A673 (cell line): ENCODE measurements at regions not wholly inside any gene's neighbourhood (a gene's known extent, or its start where the extent isn't known, plus 50 kb on each side); places are given as distances from the start of the nearest gene placed in this dataset.
"Not testable (repeated sequence)": the region's sequence is repeated elsewhere in the genome, so short reads cannot be mapped to it uniquely, and the experiment has no call there.

Experiments
- BruUV-seq: library from RNA; stranded (reverse); fragments of 400-500 nt; replicated peaks from 2 replicates; lab custom pipeline; 2021; lab: Mats Ljungman, UMichigan
- CTCF ChIA-PET: fragments of 300-600 bp; sonication (Branson Sonifier 250); formaldehyde crosslinking; loops from one replicate; lab custom pipeline; 2022; ENCODE audit warnings: antibody characterized with exemption; lab: Charles Lee
- POLR2A ChIA-PET: fragments of 300-600 bp; sonication (Branson Sonifier 250); formaldehyde crosslinking; loops from one replicate; lab custom pipeline; 2022; ENCODE audit warnings: antibody characterized with exemption; ENCODE audit not compliant: low non-redundant PET; lab: Charles Lee
- DNase-seq: peaks from one replicate; pipeline ENCODE4 v3.0.0-alpha.2; 2015; ENCODE audit warnings: low spot score
- H3K27ac ChIP-seq: fragments of 200-600 bp; sonication (generic); 2 replicates; pipeline ENCODE4 v1.5.1; 2016; ENCODE audit warnings: mixed run types, low read depth, mild to moderate bottlenecking, mixed read lengths, antibody characterized with exemption, low read length; ENCODE audit not compliant: poor library complexity, severe bottlenecking
- H3K27me3 ChIP-seq: fragments of 200-600 bp; sonication (generic); replicated peaks from 2 replicates; pipeline ENCODE4 v1.6.1; 2017; ENCODE audit warnings: mixed run types, low read depth, mild to moderate bottlenecking, mixed read lengths, antibody characterized with exemption, low read length; ENCODE audit not compliant: insufficient read depth, poor library complexity
- H3K36me3 ChIP-seq: fragments of 200-600 bp; sonication (generic); 2 replicates; pipeline ENCODE4 v1.6.1; 2016; ENCODE audit warnings: mixed run types, mild to moderate bottlenecking, mixed read lengths, antibody characterized with exemption, low read length; ENCODE audit not compliant: insufficient read depth, poor library complexity, severe bottlenecking
- H3K4me1 ChIP-seq: fragments of 200-600 bp; sonication (generic); 2 replicates; pipeline ENCODE4 v1.6.1; 2017; ENCODE audit warnings: mixed run types, mild to moderate bottlenecking, mixed read lengths, antibody characterized with exemption, low read length; ENCODE audit not compliant: insufficient read depth, poor library complexity, severe bottlenecking
- H3K4me3 ChIP-seq: fragments of 200-600 bp; sonication (generic); 2 replicates; pipeline ENCODE4 v1.5.1; 2016; ENCODE audit warnings: low read depth, mixed run types, mild to moderate bottlenecking, mixed read lengths, low read length; ENCODE audit not compliant: poor library complexity, severe bottlenecking
- H3K9me3 ChIP-seq: fragments of 200-600 bp; sonication (generic); 2 replicates; pipeline ENCODE4 v1.6.1; 2016; ENCODE audit warnings: mixed run types, low read depth, mild to moderate bottlenecking, mixed read lengths, antibody characterized with exemption, low read length; ENCODE audit not compliant: poor library complexity, severe bottlenecking
- EZH2 ChIP-seq: fragments of 200-600 bp; sonication (generic); IDR thresholded peaks from 2 replicates; pipeline ENCODE4 v1.6.1; 2017; ENCODE audit warnings: borderline replicate concordance, low read depth, mild to moderate bottlenecking, mixed read lengths, antibody characterized with exemption, low read length; ENCODE audit not compliant: poor library complexity, severe bottlenecking
- intact Hi-C: fragments of 100-400 bp; cut with micrococcal nuclease; formaldehyde crosslinking; loops from one replicate; pipeline ENCODE4 v1.10.0; 2022; ENCODE audit not compliant: unreplicated experiment
- TF ChIP-seq, protein P1 (sequence below): fragments of 300-800, 200-600 bp; sonication (generic); conservative IDR thresholded peaks from 2 replicates; pipeline ENCODE4 v1.5.1; 2017; ENCODE audit warnings: low read depth, mild to moderate bottlenecking, antibody characterized with exemption, low read length, moderate library complexity, mixed read lengths

DNA sequence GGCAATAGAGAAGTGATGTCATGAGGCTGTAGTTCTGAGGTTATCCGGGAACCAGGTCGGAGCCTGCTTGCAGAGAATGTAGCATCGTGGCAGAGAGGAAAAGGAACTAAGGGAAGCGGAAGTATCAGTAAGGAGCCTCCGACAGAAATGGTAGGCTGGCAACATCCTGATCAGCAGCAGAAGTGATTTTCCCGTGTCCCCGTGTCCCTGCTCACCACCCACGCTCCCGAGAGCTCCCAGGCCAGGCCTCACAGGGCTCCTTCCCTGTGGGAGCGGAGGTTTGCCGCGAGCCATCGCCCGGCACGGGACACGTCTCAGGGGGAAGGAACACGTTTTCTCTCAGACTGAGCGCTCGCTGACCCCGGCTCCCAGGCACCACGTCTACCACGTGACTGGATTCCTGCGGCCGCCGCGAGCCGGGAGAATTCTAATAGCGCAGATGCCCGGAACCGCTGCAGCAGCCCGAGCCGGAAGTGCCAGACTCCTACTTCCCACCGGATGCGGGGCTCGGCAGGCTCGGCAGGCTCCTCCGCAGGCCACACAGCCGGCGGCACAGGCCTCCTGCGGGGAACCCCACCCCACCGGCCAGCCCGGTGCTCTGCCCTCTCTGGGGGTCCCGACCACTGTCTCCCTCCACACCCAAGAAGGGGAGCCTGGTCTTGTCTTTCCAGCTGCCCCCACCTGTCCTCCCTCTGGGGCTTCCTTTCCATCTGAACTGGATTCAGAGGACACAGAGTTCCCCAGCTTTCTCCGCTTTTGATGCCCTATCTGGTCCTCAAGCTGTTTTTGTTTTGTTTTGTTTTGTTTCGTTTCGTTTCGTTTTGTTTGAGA lies 99.3 kb downstream of the BDH1 start:
- H3K27ac ChIP-seq: peak overlapping the region; percentile 62
- H3K4me3 ChIP-seq: peak overlapping the region; percentile 37
- POLR2A ChIA-PET: no interaction called here
- no peak for TF ChIP-seq EZH2
- TF ChIP-seq, protein P1, sequence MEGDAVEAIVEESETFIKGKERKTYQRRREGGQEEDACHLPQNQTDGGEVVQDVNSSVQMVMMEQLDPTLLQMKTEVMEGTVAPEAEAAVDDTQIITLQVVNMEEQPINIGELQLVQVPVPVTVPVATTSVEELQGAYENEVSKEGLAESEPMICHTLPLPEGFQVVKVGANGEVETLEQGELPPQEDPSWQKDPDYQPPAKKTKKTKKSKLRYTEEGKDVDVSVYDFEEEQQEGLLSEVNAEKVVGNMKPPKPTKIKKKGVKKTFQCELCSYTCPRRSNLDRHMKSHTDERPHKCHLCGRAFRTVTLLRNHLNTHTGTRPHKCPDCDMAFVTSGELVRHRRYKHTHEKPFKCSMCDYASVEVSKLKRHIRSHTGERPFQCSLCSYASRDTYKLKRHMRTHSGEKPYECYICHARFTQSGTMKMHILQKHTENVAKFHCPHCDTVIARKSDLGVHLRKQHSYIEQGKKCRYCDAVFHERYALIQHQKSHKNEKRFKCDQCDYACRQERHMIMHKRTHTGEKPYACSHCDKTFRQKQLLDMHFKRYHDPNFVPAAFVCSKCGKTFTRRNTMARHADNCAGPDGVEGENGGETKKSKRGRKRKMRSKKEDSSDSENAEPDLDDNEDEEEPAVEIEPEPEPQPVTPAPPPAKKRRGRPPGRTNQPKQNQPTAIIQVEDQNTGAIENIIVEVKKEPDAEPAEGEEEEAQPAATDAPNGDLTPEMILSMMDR: no peak
- no peaks in the 10 kb centered on the region for H3K36me3 ChIP-seq
- no TSS peak for BruUV-seq
- H3K27me3 ChIP-seq: no peaks in the 10 kb centered on the region
- peaks cover 24% of the 10 kb centered on the region for H3K4me1 ChIP-seq
- peak; percentile 91 for DNase-seq
- intact Hi-C loops: loop anchor here (5.0 kb wide), 1 partner anchor 199 kb away; no protein-coding TSS in a partner anchor
- CTCF ChIA-PET: interaction anchor here (0.5 kb wide), 1 partner anchor 178 kb away, joined by 4 read pairs; no protein-coding TSS in a partner anchor
- no peaks in the 10 kb centered on the region for H3K9me3 ChIP-seq

DNA sequence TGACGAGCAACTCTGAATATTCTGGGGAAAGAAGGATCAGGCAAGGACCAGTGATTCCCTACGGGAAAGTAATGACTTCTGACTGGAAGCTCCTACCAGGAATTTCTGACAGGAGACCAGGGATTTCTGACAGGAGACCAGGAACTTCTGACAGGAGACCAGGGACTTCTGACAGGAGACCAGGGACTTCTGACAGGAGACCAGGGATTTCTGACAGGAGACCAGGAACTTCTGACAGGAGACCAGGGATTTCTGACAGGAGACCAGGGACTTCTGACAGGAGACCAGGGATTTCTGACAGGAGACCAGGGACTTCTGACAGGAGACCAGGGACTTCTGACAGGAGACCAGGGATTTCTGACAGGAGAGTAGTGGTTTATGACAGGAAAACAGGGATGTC lies 100.9 kb downstream of the BDH1 start:
- H3K27me3 ChIP-seq, CTCF ChIA-PET, BruUV-seq, POLR2A ChIA-PET, H3K36me3 ChIP-seq, H3K9me3 ChIP-seq, DNase-seq, H3K27ac ChIP-seq, H3K4me3 ChIP-seq: not testable (repeated sequence)
- peaks cover 24% of the 10 kb centered on the region for H3K4me1 ChIP-seq
- intact Hi-C loops: loop anchor here (5.0 kb wide), 1 partner anchor 198 kb away; no protein-coding TSS in a partner anchor

DNA sequence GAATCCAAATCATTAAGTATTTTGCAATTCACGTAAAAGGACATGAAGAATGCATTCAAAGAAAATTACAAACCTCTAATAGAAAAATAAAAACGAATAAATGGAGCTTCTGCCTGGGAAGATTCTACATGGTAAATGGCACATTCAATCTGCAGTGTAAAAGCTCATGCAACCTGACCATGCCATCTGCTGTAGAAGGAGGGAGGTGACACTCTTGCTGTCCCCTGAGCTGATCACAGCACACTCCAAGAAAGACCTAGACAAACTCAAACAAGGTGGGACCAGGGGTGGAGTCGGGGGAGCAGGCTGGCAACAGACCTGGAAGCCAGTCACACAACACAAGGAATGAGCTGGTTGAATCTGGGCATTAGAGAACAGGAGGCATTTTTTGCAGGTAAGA lies 101.8 kb downstream of the BDH1 start:
- no TSS peak for BruUV-seq
- ChIA-PET CTCF (no interaction called here), POLR2A (no interaction called here)
- Histone ChIP-seq H3K4me3 (no peak overlapping the region), H3K9me3 (no peaks in the 10 kb centered on the region), H3K27me3 (no peaks in the 10 kb centered on the region), H3K36me3 (no peaks in the 10 kb centered on the region), H3K4me1 (peaks cover 24% of the 10 kb centered on the region), H3K27ac (no peak overlapping the region)
- intact Hi-C loops: no loop called here
- peak; percentile 52 for DNase-seq
- TF ChIP-seq, protein P1: peak; percentile 54
- TF ChIP-seq EZH2: no peak

DNA sequence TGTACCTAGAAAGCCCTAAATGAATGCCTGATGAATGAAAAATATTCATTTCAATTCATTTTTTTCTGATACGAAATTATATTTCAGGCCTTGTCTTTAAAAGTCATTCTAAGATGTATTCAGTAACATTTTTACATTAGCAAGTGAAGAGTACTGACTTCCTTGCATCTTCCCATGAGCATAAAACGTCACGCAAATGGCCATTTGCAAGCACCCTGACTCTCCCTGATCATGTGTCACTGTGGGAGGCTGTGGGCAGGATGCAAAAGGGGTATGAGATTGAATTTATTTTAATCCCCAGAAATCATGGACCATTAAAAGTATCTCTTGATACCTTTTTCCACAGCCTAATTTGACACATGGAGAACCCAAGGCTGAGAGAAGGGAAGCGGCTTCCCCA lies 105.0 kb downstream of the BDH1 start:
- BruUV-seq: no TSS peak
- CTCF ChIA-PET: no interaction called here
- TF ChIP-seq, protein P1: no peak
- TF ChIP-seq EZH2: no peak
- Histone ChIP-seq H3K4me3 (no peak overlapping the region), H3K27ac (no peak overlapping the region), H3K4me1 (peaks cover 17% of the 10 kb centered on the region), H3K9me3 (no peaks in the 10 kb centered on the region), H3K27me3 (no peaks in the 10 kb centered on the region), H3K36me3 (no peaks in the 10 kb centered on the region)
- POLR2A ChIA-PET: no interaction called here
- intact Hi-C loops: no loop called here
- DNase-seq: no peak
